ENCODE measurements at regions not wholly inside any gene's neighbourhood (a gene's known extent, or its start where the extent isn't known, plus 50 kb on each side); places are given as distances from the start of the nearest gene placed in this dataset.
"Not testable (repeated sequence)": the region's sequence is repeated elsewhere in the genome, so short reads cannot be mapped to it uniquely, and the experiment has no call there.

DNA sequence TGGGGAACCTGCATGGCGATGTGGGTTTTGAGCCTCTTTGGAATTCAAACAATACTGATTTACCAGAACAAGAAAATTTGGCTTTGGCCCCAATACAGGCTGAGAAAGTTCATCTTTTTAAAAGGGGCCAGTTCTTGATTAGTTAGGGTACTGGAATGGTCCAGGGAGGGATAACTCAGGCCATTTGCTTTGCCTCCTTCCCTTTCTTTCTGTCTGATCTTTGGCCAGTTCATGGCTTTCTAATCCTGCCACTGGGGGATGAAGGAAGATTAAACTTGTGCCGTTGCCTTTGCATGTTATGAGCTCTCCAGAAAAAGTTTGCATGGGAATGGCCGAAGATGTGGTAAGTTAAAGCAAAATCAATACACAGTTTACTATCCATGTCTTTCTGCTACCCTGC, 78.4 kb downstream of the ADAMTS15 start:
- DNase-seq = no peak

DNA sequence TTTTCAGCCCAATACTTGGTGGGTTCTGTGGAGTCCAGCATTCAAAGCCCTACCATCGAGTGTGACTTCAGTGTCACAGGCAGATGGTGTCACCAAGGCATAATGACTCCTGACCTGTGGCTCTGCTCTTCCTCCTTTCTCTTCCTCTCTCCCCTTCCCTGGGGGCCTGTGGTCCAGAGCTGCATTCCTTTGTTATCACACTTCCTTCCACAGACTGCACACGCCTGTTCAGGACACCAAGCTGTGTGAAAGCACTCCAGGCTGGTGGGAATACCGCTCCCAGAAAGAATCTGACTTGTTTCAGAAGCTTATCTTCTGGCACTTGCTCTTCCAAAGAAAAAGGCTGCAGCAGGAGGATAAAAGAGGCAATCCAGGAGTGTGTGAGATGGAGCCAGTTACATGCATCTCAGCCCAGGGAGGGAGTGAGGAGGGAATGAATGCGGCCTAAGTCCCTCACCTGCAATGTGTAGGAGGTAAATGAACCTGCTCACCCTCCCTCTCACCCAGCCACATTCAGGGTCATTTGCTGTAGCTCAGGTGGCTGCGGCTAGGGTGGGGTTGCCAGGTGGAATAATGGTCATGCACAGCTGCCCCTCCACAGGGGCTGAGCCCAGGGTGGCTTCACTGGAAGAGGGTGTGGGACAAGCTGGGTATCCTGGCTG, 79.3 kb downstream of the ADAMTS15 start:
- no peak for DNase-seq

GRCh38 chr11:130528298-130529261, 80.1 kb downstream of the ADAMTS15 start:
- DNase-seq = no peak

- no peak for DNase-seq
Measured at GRCh38 chr11:130529366-130529765, 80.9 kb downstream of the ADAMTS15 start.

GRCh38 chr11:130531061-130531460, 82.6 kb downstream of the ADAMTS15 start:
- DNase-seq = no peak

DNA sequence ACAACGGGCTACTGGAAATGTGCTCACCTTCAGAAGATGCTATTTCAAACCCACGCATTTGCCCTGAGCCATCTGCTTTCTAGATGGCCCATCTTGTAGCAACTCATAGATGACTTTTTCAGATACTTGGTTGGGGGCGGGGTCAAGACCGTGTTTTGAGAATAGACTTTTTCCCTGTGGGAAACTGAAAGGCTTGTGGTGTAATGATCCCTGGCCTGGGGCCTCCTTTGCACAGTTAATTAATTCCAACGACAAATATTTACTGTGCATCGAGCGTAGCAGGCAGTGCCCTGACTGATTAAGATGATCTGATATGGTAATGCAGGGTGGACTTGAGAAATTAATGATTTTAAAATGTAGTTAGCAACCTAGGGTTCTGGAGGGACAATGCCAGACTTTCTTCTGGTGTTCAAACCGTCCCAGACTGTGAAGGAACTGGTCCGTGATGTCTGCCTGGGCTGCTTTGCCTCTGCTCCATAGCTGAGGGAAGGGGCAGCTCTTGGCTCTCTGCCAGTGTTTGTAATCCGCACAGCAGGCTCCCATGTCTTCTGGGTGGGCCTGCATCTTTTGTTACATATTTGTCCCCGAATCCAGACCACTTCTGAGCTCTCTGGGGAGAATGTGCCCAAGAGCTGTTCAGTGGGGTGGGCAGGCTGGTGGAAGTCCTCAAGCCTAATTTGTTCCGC, 84.8 kb downstream of the ADAMTS15 start:
- DNase-seq = no peak

DNA sequence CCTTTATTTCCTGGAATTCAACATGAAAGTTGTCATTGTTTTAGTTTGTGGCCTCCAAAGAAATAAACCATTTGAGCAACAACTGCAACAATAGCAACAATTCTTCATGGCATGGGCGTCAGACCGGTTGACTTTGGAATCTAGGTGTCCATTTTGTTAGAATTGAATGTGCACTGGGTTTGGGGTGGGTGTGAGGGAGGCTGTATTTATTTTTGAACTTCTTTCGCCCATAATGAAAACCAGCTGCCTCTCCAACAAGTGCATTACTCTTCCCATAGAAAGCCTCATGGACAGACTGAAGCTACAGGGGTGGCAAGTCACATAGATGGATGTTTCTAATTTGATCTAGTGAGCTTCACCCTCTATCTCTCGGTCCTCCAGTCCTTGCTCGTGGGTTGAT, 85.4 kb downstream of the ADAMTS15 start:
- no peak for DNase-seq

DNA sequence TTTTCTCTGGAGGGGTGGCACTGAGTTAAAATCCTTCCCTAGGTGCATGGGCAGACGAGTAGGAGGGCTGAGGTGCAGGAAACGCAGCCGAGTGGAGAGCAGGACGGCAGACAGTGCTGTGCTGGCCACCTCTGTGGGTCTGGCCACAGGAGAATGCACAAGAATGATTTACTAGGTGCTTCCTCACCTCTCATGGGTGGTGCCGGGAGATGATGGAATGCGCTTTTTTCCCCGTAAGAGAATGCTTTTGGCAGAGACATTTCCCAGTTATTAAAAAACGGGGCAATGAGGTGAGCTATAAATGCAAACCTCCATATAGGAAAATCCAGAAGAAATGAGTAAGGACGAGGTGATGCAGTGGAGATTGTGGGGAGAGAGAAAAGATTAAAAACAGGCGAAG, 86.1 kb downstream of the ADAMTS15 start:
- DNase-seq = no peak

- DNase-seq = no peak
Measured at GRCh38 chr11:130535520-130535919, 87.1 kb downstream of the ADAMTS15 start.

GRCh38 chr11:130536106-130537040, 87.9 kb downstream of the ADAMTS15 start:
- DNase-seq = no peak

- DNase-seq = not testable (repeated sequence)
Measured at GRCh38 chr11:130539680-130540079, 91.2 kb downstream of the ADAMTS15 start.

DNA sequence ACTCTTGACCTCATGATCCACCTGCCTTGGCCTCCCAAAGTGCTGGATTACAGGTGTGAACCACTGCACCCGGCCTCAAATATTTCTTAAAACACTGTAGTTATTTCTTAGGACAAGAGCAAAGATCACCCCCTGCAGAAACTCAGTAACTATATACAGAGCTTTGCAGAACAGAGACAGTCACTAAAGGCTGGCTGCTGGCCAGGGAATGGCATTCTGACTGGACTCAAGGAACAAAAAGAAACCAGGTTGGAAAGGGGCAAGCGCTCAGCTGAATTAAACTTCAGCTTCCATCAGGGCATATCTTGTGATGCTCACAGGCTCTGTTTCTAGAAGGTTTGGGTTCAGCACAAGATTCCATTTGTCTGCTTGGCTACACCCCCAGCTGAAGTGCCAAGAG, 95.8 kb downstream of the ADAMTS15 start:
- no peak for DNase-seq

DNA sequence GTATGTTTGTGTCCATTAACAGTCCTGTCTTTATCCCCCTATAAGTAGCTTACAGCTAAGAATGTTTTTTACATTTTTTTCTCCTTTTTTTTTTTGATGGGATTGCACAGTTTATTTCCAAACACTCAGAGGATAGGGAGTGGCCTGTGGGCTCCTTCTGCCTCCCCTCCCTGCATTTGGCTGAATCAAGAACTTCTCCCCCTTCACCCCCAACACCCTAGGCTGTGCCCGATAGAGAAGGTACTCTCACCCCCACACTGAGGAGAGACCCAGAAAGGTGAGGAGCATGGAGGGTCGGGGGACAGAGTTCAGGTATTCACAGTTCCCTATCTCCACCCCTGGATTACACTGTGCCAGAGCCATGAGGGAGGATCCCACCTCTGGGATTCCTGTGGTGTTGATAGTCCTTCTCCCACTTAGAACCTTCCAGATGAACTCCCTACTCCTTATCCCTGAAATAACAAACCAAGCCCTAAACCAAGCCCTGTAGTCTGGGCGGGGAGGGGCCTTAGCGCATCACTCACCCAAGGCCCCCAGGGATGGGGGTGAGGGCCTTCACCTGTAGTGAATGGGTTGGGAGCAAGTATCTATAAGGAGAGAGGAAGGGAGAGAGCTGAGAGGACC, 97.1 kb downstream of the ADAMTS15 start:
- DNase-seq = no peak

DNA sequence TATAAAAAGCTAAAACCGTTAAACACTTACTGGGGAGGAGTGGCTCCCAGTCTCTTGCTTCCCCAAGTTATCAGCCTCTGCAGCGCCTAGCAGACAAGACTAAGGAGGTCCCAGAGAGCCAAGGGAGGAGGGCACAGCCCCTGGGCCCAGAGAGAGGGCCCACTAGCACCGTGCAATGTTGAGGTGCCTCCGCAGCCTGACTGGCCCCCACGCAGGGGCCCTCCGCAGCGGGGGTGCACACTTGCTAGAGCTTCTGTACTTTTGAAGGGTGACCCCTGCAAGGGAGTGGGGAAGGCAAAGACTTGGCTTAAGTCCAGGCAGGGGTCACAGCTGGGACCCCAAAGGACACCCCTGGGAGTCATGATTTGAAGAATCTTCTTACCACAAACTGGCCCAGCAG, 98.0 kb downstream of the ADAMTS15 start:
- no peak for DNase-seq

GRCh38 chr11:130546901-130547694, 98.7 kb downstream of the ADAMTS15 start:
- no peak for DNase-seq

- no peak for DNase-seq
Measured at GRCh38 chr11:130547761-130548490, 99.5 kb downstream of the ADAMTS15 start.

DNA sequence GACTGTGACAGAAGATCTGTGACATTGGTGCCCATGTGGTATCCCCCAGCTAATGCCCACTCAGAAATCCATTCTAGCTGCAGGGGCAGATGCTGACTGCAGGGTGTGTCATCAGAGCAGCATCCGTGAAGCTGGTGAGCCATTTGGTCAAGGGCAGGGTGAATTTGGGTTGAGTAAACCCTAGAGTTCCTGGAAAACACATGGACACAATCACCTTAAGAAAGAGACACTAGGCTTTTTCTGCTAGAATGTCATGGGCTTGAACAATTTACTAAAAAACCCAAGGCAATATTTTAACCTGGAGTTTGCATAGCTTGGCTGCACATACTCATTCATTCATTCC, 100.0 kb downstream of the ADAMTS15 start:
- no peak for DNase-seq

GRCh38 chr11:130549393-130549999, 101.1 kb downstream of the ADAMTS15 start:
- DNase-seq = no peak

GRCh38 chr11:130550150-130550549, 101.7 kb downstream of the ADAMTS15 start:
- no peak for DNase-seq

DNA sequence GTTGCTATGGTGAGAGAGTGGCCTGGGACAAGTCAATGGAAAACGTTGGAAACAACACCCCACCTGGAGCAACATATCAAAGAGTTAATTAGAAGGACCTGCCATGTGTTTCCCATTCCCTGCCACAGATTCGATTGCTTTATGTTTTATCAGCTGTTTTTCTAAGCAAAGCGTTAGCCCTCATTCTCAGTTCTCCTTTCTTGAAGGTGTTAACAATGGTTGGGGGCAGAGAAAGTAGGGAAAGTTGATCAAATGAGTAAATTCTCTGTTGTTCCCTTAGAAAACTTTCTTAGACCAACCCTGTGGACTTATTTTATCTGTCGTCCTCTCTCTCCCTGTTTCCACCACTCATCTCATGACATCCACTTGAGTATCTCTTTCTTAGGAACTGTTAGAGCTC, 102.5 kb downstream of the ADAMTS15 start:
- no peak for DNase-seq
